ENCODE measurements at regions not wholly inside any gene's neighbourhood (a gene's known extent, or its start where the extent isn't known, plus 50 kb on each side); places are given as distances from the start of the nearest gene placed in this dataset.

- TF ChIP-seq ZNF24 (IDR thresholded peaks at IDR 0.05) (no peak), CTCF (IDR thresholded peaks at IDR 0.05 in 2 of 3, conservative IDR thresholded peaks at IDR 0.05 in 1 of 3; ENCODE audit: control insufficient read depth in 2 of 3, extremely low read depth in 1 of 3, insufficient read depth in 1 of 3, low read depth in 3 of 3, low read length in 3 of 3) (no peak), NRF1 (conservative IDR thresholded peaks at IDR 0.05; ENCODE audit: low read depth, low read length) (no peak), EGR1 (IDR thresholded peaks at IDR 0.05; ENCODE audit: borderline replicate concordance in 1 of 2, low read depth in 2 of 2, low read length in 2 of 2) (no peak), CBFB (IDR thresholded peaks at IDR 0.05; ENCODE audit: low read depth) (no peak), BRCA1 (IDR thresholded peaks at IDR 0.05; ENCODE audit: low read depth, low read length) (no peak)
Measured at GRCh38 chr12:28857369-28857768, 291.7 kb upstream of the FAR2 start.
